Neural cell (in vitro differentiated cells): ENCODE measurements at regions not wholly inside any gene's neighbourhood (a gene's known extent, or its start where the extent isn't known, plus 50 kb on each side); places are given as distances from the start of the nearest gene placed in this dataset.

Experiments
- H2AFZ ChIP-seq: fragments of 200-600, 300-800 bp; sonication (generic), shearing (Covaris generic); 2 replicates; pipeline ENCODE4 v1.6.0; 2014; ENCODE audit warnings: low read depth, mild to moderate bottlenecking, antibody characterized with exemption, low read length, moderate library complexity
- H3F3A ChIP-seq: fragments of 200-600 bp; shearing (Covaris generic); 2 replicates; pipeline ENCODE4 v1.6.1; 2016; ENCODE audit warnings: mild to moderate bottlenecking, moderate library complexity, mixed read lengths, antibody characterized with exemption, low read length; ENCODE audit not compliant: insufficient read depth, poor library complexity, severe bottlenecking
- H3K27ac ChIP-seq: fragments of 200-600, 300-800 bp; sonication (generic), shearing (Covaris generic); 2 replicates; pipeline ENCODE4 v1.5.1; 2014; ENCODE audit warnings: mild to moderate bottlenecking, low read length, moderate library complexity
- H3K27me3 ChIP-seq: fragments of 300-800, 200-600 bp; sonication (generic), shearing (Covaris generic); 2 replicates; pipeline ENCODE4 v1.6.0; 2014; ENCODE audit warnings: mild to moderate bottlenecking, low read depth, low read length, moderate library complexity; ENCODE audit not compliant: insufficient read depth
- H3K36me3 ChIP-seq: fragments of 300-800, 200-600 bp; sonication (generic), shearing (Covaris generic); 2 replicates; pipeline ENCODE4 v1.5.1; 2014; ENCODE audit warnings: mild to moderate bottlenecking, antibody characterized with exemption, low read length, moderate library complexity; ENCODE audit not compliant: insufficient read depth
- H3K4me2 ChIP-seq: fragments of 300-800, 200-600 bp; sonication (generic), shearing (Covaris generic); 2 replicates; pipeline ENCODE4 v1.6.0; 2014; ENCODE audit warnings: mild to moderate bottlenecking, low read length
- H3K4me3 ChIP-seq: fragments of 300-800, 200-600 bp; sonication (generic), shearing (Covaris generic); 2 replicates; pipeline ENCODE4 v1.5.1; 2014; ENCODE audit warnings: mild to moderate bottlenecking, low read length, moderate library complexity
- H3K79me2 ChIP-seq: fragments of 200-600 bp; shearing (Covaris generic); replicated peaks from 2 replicates; pipeline ENCODE4 v1.6.0; 2014; ENCODE audit warnings: mild to moderate bottlenecking, low read length, moderate library complexity; ENCODE audit not compliant: insufficient read depth
- H3K9ac ChIP-seq: fragments of 300-800, 200-600 bp; sonication (generic), shearing (Covaris generic); 2 replicates; pipeline ENCODE4 v1.6.1; 2016; ENCODE audit warnings: mild to moderate bottlenecking, low read length, mixed read lengths
- H3K9me2 ChIP-seq: fragments of 200-600 bp; shearing (Covaris generic); 2 replicates; pipeline ENCODE4 v1.6.1; 2016; ENCODE audit warnings: mild to moderate bottlenecking, low read length, mixed read lengths; ENCODE audit not compliant: insufficient read depth
- H3K9me3 ChIP-seq: fragments of 200-600, 300-800 bp; sonication (generic), shearing (Covaris generic); 2 replicates; pipeline ENCODE4 v1.6.1; 2016; ENCODE audit warnings: mild to moderate bottlenecking, mixed run types, low read length, moderate library complexity, mixed read lengths
- H4K20me1 ChIP-seq: fragments of 200-600 bp; shearing (Covaris generic); 2 replicates; pipeline ENCODE4 v1.6.1; 2016; ENCODE audit warnings: mild to moderate bottlenecking, mixed run types; ENCODE audit not compliant: insufficient read depth
- EP300 ChIP-seq: fragments of 450-650 bp; conservative IDR thresholded peaks from 2 replicates; pipeline ENCODE4 v1.6.1; 2014; ENCODE audit warnings: antibody characterized with exemption, mild to moderate bottlenecking, moderate library complexity; ENCODE audit not compliant: poor library complexity, severe bottlenecking
- EZH2 ChIP-seq: fragments of 200-600, 300-800 bp; shearing (Covaris generic), sonication (generic); IDR thresholded peaks from 2 replicates; pipeline ENCODE4 v1.6.1; 2014; ENCODE audit warnings: antibody characterized with exemption, low read length, borderline replicate concordance, mild to moderate bottlenecking; ENCODE audit not compliant: insufficient read depth, poor library complexity, severe bottlenecking
- MXI1 ChIP-seq: fragments of 450-650 bp; conservative IDR thresholded peaks from 2 replicates; pipeline ENCODE4 v1.6.1; 2014; ENCODE audit warnings: antibody characterized with exemption, mild to moderate bottlenecking; ENCODE audit not compliant: poor library complexity, severe bottlenecking
- POLR2AphosphoS5 ChIP-seq: IDR thresholded peaks from 2 replicates; pipeline ENCODE4 v1.6.1; 2012
- RAD21 ChIP-seq: fragments of 450-650 bp; conservative IDR thresholded peaks from 2 replicates; pipeline ENCODE4 v1.6.1; 2014; ENCODE audit warnings: antibody characterized with exemption, mild to moderate bottlenecking, moderate library complexity
- SMC3 ChIP-seq: fragments of 450-650 bp; conservative IDR thresholded peaks from 2 replicates; pipeline ENCODE4 v1.6.1; 2014; ENCODE audit warnings: antibody characterized with exemption, mild to moderate bottlenecking, moderate library complexity; ENCODE audit not compliant: poor library complexity
- TAF1 ChIP-seq: IDR thresholded peaks from 2 replicates; pipeline ENCODE4 v1.6.1; 2012; ENCODE audit warnings: low read depth
- TF ChIP-seq, protein P1 (sequence below): IDR thresholded peaks from 2 replicates; pipeline ENCODE4 v1.6.1; 2012; ENCODE audit warnings: borderline replicate concordance
- TF ChIP-seq, protein P2 (sequence below): fragments of 450-650 bp; IDR thresholded peaks from 2 replicates; pipeline ENCODE4 v1.5.1; 2014; ENCODE audit warnings: antibody characterized with exemption, mild to moderate bottlenecking, moderate library complexity; ENCODE audit not compliant: poor library complexity, severe bottlenecking

GRCh38 chr12:105474672-105475071, 144.2 kb downstream of the C12orf75 start:
- H3F3A ChIP-seq, result no peaks in the 10 kb centered on the region
- H3K27ac ChIP-seq, result no peak overlapping the region
- H3K4me3 ChIP-seq, result no peak overlapping the region
- H3K9me3 ChIP-seq, result no peaks in the 10 kb centered on the region
- no peaks in the 10 kb centered on the region for H3K79me2 ChIP-seq
- H3K4me2 ChIP-seq, result no peak overlapping the region
- H3K27me3 ChIP-seq, result no peaks in the 10 kb centered on the region
- H4K20me1 ChIP-seq, result no peaks in the 10 kb centered on the region
- H3K9ac ChIP-seq, result no peak overlapping the region
- H3K36me3 ChIP-seq, result no peaks in the 10 kb centered on the region
- no peak for TF ChIP-seq TAF1
- no peak for TF ChIP-seq POLR2AphosphoS5
- TF ChIP-seq, protein P1, sequence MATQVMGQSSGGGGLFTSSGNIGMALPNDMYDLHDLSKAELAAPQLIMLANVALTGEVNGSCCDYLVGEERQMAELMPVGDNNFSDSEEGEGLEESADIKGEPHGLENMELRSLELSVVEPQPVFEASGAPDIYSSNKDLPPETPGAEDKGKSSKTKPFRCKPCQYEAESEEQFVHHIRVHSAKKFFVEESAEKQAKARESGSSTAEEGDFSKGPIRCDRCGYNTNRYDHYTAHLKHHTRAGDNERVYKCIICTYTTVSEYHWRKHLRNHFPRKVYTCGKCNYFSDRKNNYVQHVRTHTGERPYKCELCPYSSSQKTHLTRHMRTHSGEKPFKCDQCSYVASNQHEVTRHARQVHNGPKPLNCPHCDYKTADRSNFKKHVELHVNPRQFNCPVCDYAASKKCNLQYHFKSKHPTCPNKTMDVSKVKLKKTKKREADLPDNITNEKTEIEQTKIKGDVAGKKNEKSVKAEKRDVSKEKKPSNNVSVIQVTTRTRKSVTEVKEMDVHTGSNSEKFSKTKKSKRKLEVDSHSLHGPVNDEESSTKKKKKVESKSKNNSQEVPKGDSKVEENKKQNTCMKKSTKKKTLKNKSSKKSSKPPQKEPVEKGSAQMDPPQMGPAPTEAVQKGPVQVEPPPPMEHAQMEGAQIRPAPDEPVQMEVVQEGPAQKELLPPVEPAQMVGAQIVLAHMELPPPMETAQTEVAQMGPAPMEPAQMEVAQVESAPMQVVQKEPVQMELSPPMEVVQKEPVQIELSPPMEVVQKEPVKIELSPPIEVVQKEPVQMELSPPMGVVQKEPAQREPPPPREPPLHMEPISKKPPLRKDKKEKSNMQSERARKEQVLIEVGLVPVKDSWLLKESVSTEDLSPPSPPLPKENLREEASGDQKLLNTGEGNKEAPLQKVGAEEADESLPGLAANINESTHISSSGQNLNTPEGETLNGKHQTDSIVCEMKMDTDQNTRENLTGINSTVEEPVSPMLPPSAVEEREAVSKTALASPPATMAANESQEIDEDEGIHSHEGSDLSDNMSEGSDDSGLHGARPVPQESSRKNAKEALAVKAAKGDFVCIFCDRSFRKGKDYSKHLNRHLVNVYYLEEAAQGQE, result no peak
- TF ChIP-seq EP300, result no peak
- TF ChIP-seq EZH2, result no peak
- TF ChIP-seq, protein P2, sequence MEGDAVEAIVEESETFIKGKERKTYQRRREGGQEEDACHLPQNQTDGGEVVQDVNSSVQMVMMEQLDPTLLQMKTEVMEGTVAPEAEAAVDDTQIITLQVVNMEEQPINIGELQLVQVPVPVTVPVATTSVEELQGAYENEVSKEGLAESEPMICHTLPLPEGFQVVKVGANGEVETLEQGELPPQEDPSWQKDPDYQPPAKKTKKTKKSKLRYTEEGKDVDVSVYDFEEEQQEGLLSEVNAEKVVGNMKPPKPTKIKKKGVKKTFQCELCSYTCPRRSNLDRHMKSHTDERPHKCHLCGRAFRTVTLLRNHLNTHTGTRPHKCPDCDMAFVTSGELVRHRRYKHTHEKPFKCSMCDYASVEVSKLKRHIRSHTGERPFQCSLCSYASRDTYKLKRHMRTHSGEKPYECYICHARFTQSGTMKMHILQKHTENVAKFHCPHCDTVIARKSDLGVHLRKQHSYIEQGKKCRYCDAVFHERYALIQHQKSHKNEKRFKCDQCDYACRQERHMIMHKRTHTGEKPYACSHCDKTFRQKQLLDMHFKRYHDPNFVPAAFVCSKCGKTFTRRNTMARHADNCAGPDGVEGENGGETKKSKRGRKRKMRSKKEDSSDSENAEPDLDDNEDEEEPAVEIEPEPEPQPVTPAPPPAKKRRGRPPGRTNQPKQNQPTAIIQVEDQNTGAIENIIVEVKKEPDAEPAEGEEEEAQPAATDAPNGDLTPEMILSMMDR, result no peak
- no peak for TF ChIP-seq MXI1
- TF ChIP-seq SMC3, result no peak
- TF ChIP-seq RAD21, result no peak
- no peak overlapping the region for H2AFZ ChIP-seq
- no peaks in the 10 kb centered on the region for H3K9me2 ChIP-seq

DNA sequence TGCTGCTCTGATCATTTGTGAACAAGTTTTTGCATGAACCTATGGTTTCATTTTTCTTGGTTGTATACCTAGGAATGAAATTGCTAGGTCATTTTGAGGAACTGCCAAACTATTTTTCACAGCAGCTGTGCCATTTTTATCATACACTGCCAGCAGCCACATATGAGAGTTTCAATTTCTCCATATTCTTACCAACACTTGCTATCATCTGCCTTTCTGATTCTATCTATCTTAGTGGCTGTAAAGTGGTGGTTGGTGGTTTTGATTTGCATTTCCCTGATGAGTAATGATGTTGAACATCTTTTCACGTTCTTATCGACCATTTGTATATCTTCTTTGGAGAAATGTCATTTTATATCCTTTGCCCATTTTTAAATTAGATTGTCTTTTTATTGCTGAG, 146.1 kb downstream of the C12orf75 start:
- no peaks in the 10 kb centered on the region for H3F3A ChIP-seq
- H3K4me3 ChIP-seq, result no peak overlapping the region
- no peaks in the 10 kb centered on the region for H3K27me3 ChIP-seq
- no peak overlapping the region for H3K27ac ChIP-seq
- H3K9ac ChIP-seq, result no peak overlapping the region
- no peaks in the 10 kb centered on the region for H3K9me2 ChIP-seq
- no peak overlapping the region for H3K4me2 ChIP-seq
- no peaks in the 10 kb centered on the region for H3K79me2 ChIP-seq
- TF ChIP-seq TAF1, result no peak
- TF ChIP-seq, protein P2, result no peak
- TF ChIP-seq EZH2, result no peak
- TF ChIP-seq SMC3, result no peak
- no peak for TF ChIP-seq RAD21
- TF ChIP-seq, protein P1, result no peak
- TF ChIP-seq EP300, result no peak
- no peak for TF ChIP-seq POLR2AphosphoS5
- TF ChIP-seq MXI1, result no peak
- H4K20me1 ChIP-seq, result no peaks in the 10 kb centered on the region
- H2AFZ ChIP-seq, result no peak overlapping the region
- no peaks in the 10 kb centered on the region for H3K36me3 ChIP-seq
- H3K9me3 ChIP-seq, result no peaks in the 10 kb centered on the region
